K562 (cell line): ENCODE measurements at regions not wholly inside any gene's neighbourhood (a gene's known extent, or its start where the extent isn't known, plus 50 kb on each side); places are given as distances from the start of the nearest gene placed in this dataset.
"Not testable (repeated sequence)": the region's sequence is repeated elsewhere in the genome, so short reads cannot be mapped to it uniquely, and the experiment has no call there.

Source experiments
- ATAC-seq: fragments of 200-7000 bp; cut with Tn5 transposase; 3 replicates; pipeline ENCODE4 v1.9.1; 2020; ENCODE audit warnings: moderate library complexity
- BruUV-seq: library from RNA; stranded (reverse); fragments of 400-500 nt; replicated peaks from 2 replicates; lab custom pipeline; 2021; lab: Mats Ljungman, UMichigan
- CTCF ChIA-PET: fragments of 300-600 bp; formaldehyde crosslinking; extraction: SDS; loops from one replicate; lab custom pipeline; 2021; ENCODE audit warnings: low intra/inter-chr PET ratio; lab: Yijun Ruan, JAX
- POLR2A ChIA-PET: fragments of 300-600, 350-650 bp; sonication (Branson Sonifier 250); formaldehyde crosslinking; extraction: SDS; loops from one replicate; lab custom pipeline; 2021; ENCODE audit warnings: antibody characterized with exemption, inconsistent platforms; lab: Yijun Ruan, JAX
- DNase-seq, 4 experiments: peaks; one replicate each; pipeline versions ENCODE4 v3.0.0 to v3.0.0-alpha.2; 2011 to 2018; ENCODE audit warnings: low spot score in 3 of 4, mixed read lengths in 3 of 4; ENCODE audit errors: extremely low read depth in 1 of 4
- FAIRE-seq: peaks from 2 replicates; lab custom pipeline; 2011; peaks lifted over from hg19 to GRCh38; lab: Jason Lieb, UNC
- H2AFZ ChIP-seq: 2 replicates; pipeline ENCODE4 v1.6.0; 2011; ENCODE audit warnings: low read depth, low read length, control low read depth, inconsistent platforms
- H3K27ac ChIP-seq: fragments of 200-600 bp; 3 replicates; pipeline ENCODE4 v1.8.0; 2011; ENCODE audit warnings: low read depth, mild to moderate bottlenecking, control low read depth, inconsistent platforms, low read length, moderate library complexity, mixed read lengths; ENCODE audit errors: extremely low read depth
- H3K27me3 ChIP-seq, 2 experiments: fragments of 300-600 bp in 1 of 2; 2 replicates in 1 of 2; 3 replicates in 1 of 2; pipeline versions ENCODE4 v1.6.0 to v1.8.0; 2011; ENCODE audit warnings: inconsistent platforms in 2 of 2, low read length in 2 of 2, mild to moderate bottlenecking in 1 of 2, mixed read lengths in 1 of 2, moderate library complexity in 1 of 2; ENCODE audit not compliant: control insufficient read depth in 2 of 2, insufficient read depth in 2 of 2
- H3K36me3 ChIP-seq: fragments of 300-600 bp; 3 replicates; pipeline ENCODE4 v1.8.0; 2011; ENCODE audit warnings: mild to moderate bottlenecking, low read length, inconsistent platforms; ENCODE audit not compliant: control insufficient read depth, insufficient read depth
- H3K4me1 ChIP-seq, 2 experiments: fragments of 200-600 bp in 1 of 2; replicated peaks in 1 of 2; 2 replicates in 1 of 2; 3 replicates in 1 of 2; pipeline versions ENCODE4 v1.5.1 to v1.8.0; 2011; ENCODE audit warnings: inconsistent platforms in 2 of 2, low read length in 2 of 2, mild to moderate bottlenecking in 1 of 2, mixed read lengths in 1 of 2, moderate library complexity in 1 of 2; ENCODE audit not compliant: control insufficient read depth in 2 of 2, insufficient read depth in 2 of 2
- H3K4me2 ChIP-seq: 2 replicates; pipeline ENCODE4 v1.6.1; 2011; ENCODE audit warnings: low read length, control low read depth, inconsistent platforms, mixed read lengths; ENCODE audit not compliant: insufficient read depth
- H3K4me3 ChIP-seq: fragments of 200-600 bp; sonication (generic), shearing (Covaris generic); 2 replicates; pipeline ENCODE4 v1.5.1; 2016; ENCODE audit warnings: control low read depth, inconsistent platforms
- H3K79me2 ChIP-seq: fragments of 200-600 bp; 3 replicates; pipeline ENCODE4 v1.8.0; 2011; ENCODE audit warnings: low read length, inconsistent platforms; ENCODE audit not compliant: control insufficient read depth, insufficient read depth
- H3K9ac ChIP-seq, 2 experiments: 2 replicates each; pipeline versions ENCODE4 v1.6.0 to v1.6.1; 2011; ENCODE audit warnings: low read depth in 2 of 2, low read length in 2 of 2, control low read depth in 1 of 2, inconsistent platforms in 1 of 2, mild to moderate bottlenecking in 1 of 2, mixed read lengths in 1 of 2; ENCODE audit not compliant: insufficient read depth in 1 of 2
- H3K9me1 ChIP-seq: one replicate; pipeline ENCODE4 v1.6.0; 2011; ENCODE audit warnings: inconsistent platforms, mild to moderate bottlenecking, low read length, moderate library complexity; ENCODE audit not compliant: control insufficient read depth, insufficient read depth
- H3K9me3 ChIP-seq: replicated peaks from 2 replicates; pipeline ENCODE4 v1.5.1; 2011; ENCODE audit warnings: low read depth, low read length, inconsistent platforms; ENCODE audit not compliant: control insufficient read depth, insufficient read depth
- H4K20me1 ChIP-seq: replicated peaks from 2 replicates; pipeline ENCODE4 v1.6.1; 2011; ENCODE audit warnings: low read length, inconsistent platforms, mixed read lengths; ENCODE audit not compliant: control insufficient read depth, insufficient read depth
- GATA2 ChIP-seq: sonication (generic); formaldehyde crosslinking; IDR thresholded peaks from 2 replicates; pipeline ENCODE4 v1.4.0; 2020; ENCODE audit warnings: mild to moderate bottlenecking, missing genetic modification reagents
- WGBS: fragments of 100-300 bp; shearing (Covaris generic); methylation state at CpG from one replicate; pipeline ENCODE4 v1.1.6; 2016; ENCODE audit warnings: low coverage, mixed read lengths; ENCODE audit not compliant: insufficient coverage; ENCODE audit errors: missing lambda C conversion rate; 5-methylcytosine and 5-hydroxymethylcytosine counted together
- in situ Hi-C: fragments of 300-500 bp; cut with MboI; formaldehyde crosslinking; loops from 4 replicates; pipeline ENCODE4 v1.15.0; 2018; ENCODE audit warnings: inconsistent platforms, mixed read lengths
- intact Hi-C: fragments of 100-400 bp; cut with micrococcal nuclease; formaldehyde crosslinking; loops from 2 replicates; pipeline ENCODE4 v1.14.2; 2022

DNA sequence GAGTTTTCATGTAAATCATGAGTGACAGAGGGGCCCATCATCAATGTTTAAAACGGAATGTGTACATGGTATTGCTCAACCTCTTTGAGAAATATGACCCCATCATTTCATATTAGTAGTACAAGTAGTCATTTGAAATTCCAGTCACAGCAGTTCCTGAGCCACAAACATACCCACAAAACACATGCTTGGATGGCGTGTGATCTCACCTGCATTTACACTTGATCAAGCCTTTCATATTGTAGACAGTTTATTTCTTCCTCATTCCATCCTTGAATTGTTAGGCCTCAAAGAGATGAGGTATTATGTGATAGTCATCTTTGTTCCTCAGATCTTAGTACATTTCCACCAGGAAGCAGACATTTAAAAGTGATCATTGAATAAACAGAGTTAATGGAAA, 96.8 kb upstream of the TAS2R1 start:
- TF ChIP-seq GATA2 (CRISPR knock-in tag), result no peak
- no peak overlapping the region for H2AFZ ChIP-seq
- POLR2A ChIA-PET, result no interaction called here

DNA sequence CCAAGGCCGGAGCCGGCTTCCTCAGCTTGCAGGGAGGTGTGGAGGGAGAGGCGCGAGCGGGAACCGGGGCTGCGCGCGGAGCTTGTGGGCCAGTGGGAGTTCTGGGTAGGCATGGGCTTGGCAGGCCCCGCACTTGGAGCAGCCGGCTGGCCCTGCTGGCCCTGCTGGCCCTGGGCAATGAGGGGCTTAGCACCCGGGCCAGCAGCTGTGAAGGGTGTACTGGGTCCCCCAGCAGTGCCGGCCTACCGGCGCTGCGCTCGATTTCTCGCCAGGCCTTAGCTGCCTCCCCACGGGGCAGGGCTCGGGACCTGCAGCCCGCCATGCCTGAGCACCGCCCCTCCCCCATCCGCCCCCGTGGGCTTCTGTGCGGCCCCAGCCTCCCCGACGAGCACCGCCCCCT, 95.1 kb upstream of the TAS2R1 start:
- in situ Hi-C loops, H2AFZ ChIP-seq, H3K27ac ChIP-seq, H3K9me3 ChIP-seq, H4K20me1 ChIP-seq, H3K27me3 ChIP-seq, FAIRE-seq, H3K4me1 ChIP-seq, BruUV-seq, ATAC-seq, POLR2A ChIA-PET, H3K36me3 ChIP-seq, intact Hi-C loops, DNase-seq, H3K4me3 ChIP-seq, H3K9ac ChIP-seq, H3K9me1 ChIP-seq, H3K79me2 ChIP-seq, CTCF ChIA-PET, H3K4me2 ChIP-seq: not testable (repeated sequence)
- 13% methylated on average over 14 of the region's 28 CpGs for WGBS

More for the DNA sequence above, 96.8 kb upstream of the TAS2R1 start:
- no peak overlapping the region for H3K9ac ChIP-seq
- no peak overlapping the region for H3K27ac ChIP-seq
- no peaks in the 10 kb centered on the region for H3K27me3 ChIP-seq
- H3K4me2 ChIP-seq, result no peak overlapping the region
- intact Hi-C loops (no loop called here), in situ Hi-C loops (no loop called here)
- no TSS peak for BruUV-seq
- no peaks in the 10 kb centered on the region for H3K9me1 ChIP-seq
- FAIRE-seq (no peak), ATAC-seq (no peak), DNase-seq (no peak)
- no peak overlapping the region for H3K4me3 ChIP-seq
- H3K36me3 ChIP-seq, result no peaks in the 10 kb centered on the region
- H3K9me3 ChIP-seq, result no peaks in the 10 kb centered on the region
- no peaks in the 10 kb centered on the region for H4K20me1 ChIP-seq
- WGBS, result 0% methylated on average over 2 of the region's 2 CpGs
- no peaks in the 10 kb centered on the region for H3K79me2 ChIP-seq
- CTCF ChIA-PET, result no interaction called here
- no peaks in the 10 kb centered on the region for H3K4me1 ChIP-seq
